A549 (cell line): ENCODE measurements at regions not wholly inside any gene's neighbourhood (a gene's known extent, or its start where the extent isn't known, plus 50 kb on each side); places are given as distances from the start of the nearest gene placed in this dataset.

Experiments
- ATAC-seq, 2 experiments: fragments of 200-7000 bp in 1 of 2; fragments of >200 bp in 1 of 2; cut with Nextera tagmentation in 1 of 2; cut with Tn5 transposase in 1 of 2; 3 replicates each; pipeline versions ENCODE4 v1.8.0 to v1.9.1; 2018 to 2020; ENCODE audit warnings: mild to moderate bottlenecking in 1 of 2, moderate library complexity in 1 of 2
- CTCF ChIA-PET: fragments of 300-600 bp; sonication (Branson Sonifier 250); formaldehyde crosslinking; extraction: SDS; loops from one replicate; lab custom pipeline; 2021; ENCODE audit warnings: antibody characterized with exemption, inconsistent platforms; lab: Yijun Ruan, JAX
- POLR2A ChIA-PET: fragments of 350-600 bp; formaldehyde crosslinking; extraction: SDS; loops from one replicate; lab custom pipeline; 2021; ENCODE audit warnings: antibody characterized with exemption, inconsistent platforms; lab: Yijun Ruan, JAX
- DNase-seq, 2 experiments: peaks; one replicate each; pipeline versions ENCODE4 v3.0.0 to v3.0.0-alpha.2; 2011 to 2016; ENCODE audit warnings: low read depth in 1 of 2, low spot score in 1 of 2
- FAIRE-seq: peaks from 2 replicates; lab custom pipeline; 2011; peaks lifted over from hg19 to GRCh38; lab: Jason Lieb, UNC
- H3K27ac ChIP-seq, 2 experiments: fragments of >200 bp; sonication (Bioruptor Twin); formaldehyde crosslinking; 3 replicates each; pipeline ENCODE4 v1.5.1; 2016 to 2017
- H3K4me1 ChIP-seq: fragments of >200 bp; sonication (Bioruptor Twin); formaldehyde crosslinking; 3 replicates; pipeline ENCODE4 v1.6.1; 2016
- H3K4me2 ChIP-seq: fragments of >200 bp; sonication (Bioruptor Twin); formaldehyde crosslinking; 3 replicates; pipeline ENCODE4 v1.6.1; 2016
- H3K4me3 ChIP-seq: fragments of >200 bp; sonication (Bioruptor Twin); formaldehyde crosslinking; 3 replicates; pipeline ENCODE4 v1.5.1; 2016
- H3K9me3 ChIP-seq: fragments of >200 bp; sonication (Bioruptor Twin); formaldehyde crosslinking; 3 replicates; pipeline ENCODE4 v1.6.1; 2016
- ATOH8 ChIP-seq: fragments of 250-450 bp; sonication (Bioruptor Pico); IDR thresholded peaks from 2 replicates; pipeline ENCODE4 v1.5.0; 2020; ENCODE audit warnings: low read depth, mild to moderate bottlenecking, moderate library complexity
- BCL3 ChIP-seq: fragments of >200 bp; sonication (Bioruptor Twin); formaldehyde crosslinking; IDR thresholded peaks from 3 replicates; pipeline ENCODE4 v1.6.1; 2016
- CBX8 ChIP-seq: fragments of 200-600 bp; sonication (generic); IDR thresholded peaks from 2 replicates; pipeline ENCODE4 v1.6.1; 2016
- CEBPB ChIP-seq, 2 experiments: fragments of >200 bp in 1 of 2; sonication (Bioruptor Twin) in 1 of 2; formaldehyde crosslinking in 1 of 2; IDR thresholded peaks; 2 replicates each; pipeline ENCODE4 v1.6.1; 2012 to 2016
- CHD2 ChIP-seq: fragments of 150-350 bp; IDR thresholded peaks from 2 replicates; pipeline ENCODE4 v1.6.1; 2014; ENCODE audit warnings: low read length; ENCODE audit not compliant: partially characterized antibody
- CTCF ChIP-seq: fragments of >200 bp; sonication (Bioruptor Twin); formaldehyde crosslinking; IDR thresholded peaks from 3 replicates; pipeline ENCODE4 v1.5.1; 2016
- EHMT2 ChIP-seq: fragments of 200-600 bp; sonication (generic); IDR thresholded peaks from 2 replicates; pipeline ENCODE4 v1.6.1; 2016; ENCODE audit warnings: antibody characterized with exemption, low read depth, mild to moderate bottlenecking, moderate library complexity
- EP300 ChIP-seq, 2 experiments: fragments of >200 bp; sonication (Bioruptor Twin); formaldehyde crosslinking; IDR thresholded peaks; 2 replicates in 1 of 2; 3 replicates in 1 of 2; pipeline ENCODE4 v1.6.1; 2016 to 2017
- FOSL2 ChIP-seq, 2 experiments: fragments of 450-650 bp in 1 of 2; fragments of >200 bp in 1 of 2; sonication (Bioruptor Twin) in 1 of 2; formaldehyde crosslinking; IDR thresholded peaks; 2 replicates each; pipeline versions ENCODE4 v1.5.0 to v1.6.1; 2016 to 2020; ENCODE audit warnings: mild to moderate bottlenecking in 1 of 2, moderate library complexity in 1 of 2
- FOXS1 ChIP-seq: fragments of 250-450 bp; sonication (Bioruptor Pico); IDR thresholded peaks from 2 replicates; pipeline ENCODE4 v1.5.0; 2020; ENCODE audit warnings: mild to moderate bottlenecking, moderate library complexity
- HES2 ChIP-seq: fragments of >200 bp; sonication (Bioruptor Twin); formaldehyde crosslinking; IDR thresholded peaks from 2 replicates; pipeline ENCODE4 v1.6.1; 2016
- MYC ChIP-seq: IDR thresholded peaks from 2 replicates; pipeline ENCODE4 v1.6.1; 2012; ENCODE audit warnings: mild to moderate bottlenecking, inconsistent platforms, low read length, improper control_type of control experiment, borderline replicate concordance
- NR3C1 ChIP-seq: fragments of >200 bp; sonication (Bioruptor Twin); formaldehyde crosslinking; IDR thresholded peaks from 3 replicates; pipeline ENCODE4 v1.6.1; 2017
- REST ChIP-seq: fragments of 200-600 bp; sonication (generic); IDR thresholded peaks from 2 replicates; pipeline ENCODE4 v1.6.1; 2016; ENCODE audit warnings: antibody characterized with exemption, mild to moderate bottlenecking, moderate library complexity
- RNF2 ChIP-seq: fragments of 200-600 bp; sonication (generic); IDR thresholded peaks from 2 replicates; pipeline ENCODE4 v1.6.1; 2016; ENCODE audit warnings: low read depth, mild to moderate bottlenecking, antibody characterized with exemption, moderate library complexity, borderline replicate concordance
- SMC3 ChIP-seq: fragments of >200 bp; sonication (Bioruptor Twin); formaldehyde crosslinking; IDR thresholded peaks from 3 replicates; pipeline ENCODE4 v1.6.1; 2018; ENCODE audit warnings: inconsistent platforms
- USF2 ChIP-seq: fragments of 450-650 bp; IDR thresholded peaks from 2 replicates; pipeline ENCODE4 v1.6.1; 2014; ENCODE audit warnings: antibody characterized with exemption
- WGBS: methylation state at CpG from one replicate; pipeline ENCODE4 v1.1.6; 2017; ENCODE audit errors: missing lambda C conversion rate; 5-methylcytosine and 5-hydroxymethylcytosine counted together

- CTCF ChIA-PET, result no interaction called here
- no peak for ATAC-seq
- no peak for DNase-seq
- Histone ChIP-seq H3K4me2 (no peak overlapping the region), H3K4me1 (no peaks in the 10 kb centered on the region), H3K4me3 (no peak overlapping the region), H3K9me3 (no peaks in the 10 kb centered on the region), H3K27ac (no peak overlapping the region)
- TF ChIP-seq FOSL2 (IDR thresholded peaks at IDR 0.05), result no peak
- no peak for TF ChIP-seq FOSL2 (CRISPR knock-in tag; IDR thresholded peaks at IDR 0.05)
- TF ChIP-seq USF2, result no peak
- no peak for TF ChIP-seq MYC
- TF ChIP-seq CTCF, result no peak
- TF ChIP-seq CBX8, result no peak
- no peak for TF ChIP-seq RNF2
- no peak for TF ChIP-seq HES2
- TF ChIP-seq CEBPB (IDR thresholded peaks at IDR 0.05), result no peak
- TF ChIP-seq EHMT2, result no peak
- POLR2A ChIA-PET, result no interaction called here
- no peak for FAIRE-seq
- 61% methylated on average over 4 of the region's 4 CpGs for WGBS
These were observed 127.6 kb upstream of the VGLL2 start for GRCh38 chr6:117137711-117138110.

GRCh38 chr6:117138425-117138824 is 126.9 kb upstream of the VGLL2 start:
- 17% methylated on average over 2 of the region's 2 CpGs for WGBS
- Histone ChIP-seq H3K27ac (no peak overlapping the region), H3K9me3 (no peaks in the 10 kb centered on the region), H3K4me2 (no peak overlapping the region), H3K4me3 (no peak overlapping the region), H3K4me1 (no peaks in the 10 kb centered on the region)
- FAIRE-seq (no peak), ATAC-seq (no peak), DNase-seq (no peak)
- CTCF ChIA-PET, result interaction anchor here (1.2 kb wide), 1 partner anchor 55 kb away, joined by 3 read pairs; no protein-coding TSS in a partner anchor
- TF ChIP-seq REST (no peak), HES2 (no peak), EHMT2 (no peak), BCL3 (no peak), ATOH8 (CRISPR knock-in tag) (no peak), FOXS1 (no peak), CHD2 (no peak), NR3C1 (no peak), SMC3 (no peak), EP300 (IDR thresholded peaks at IDR 0.05) (no peak)
- TF ChIP-seq, all 56 proteins: peak for 0
- POLR2A ChIA-PET, result no interaction called here
